ENCODE measurements at regions not wholly inside any gene's neighbourhood (a gene's known extent, or its start where the extent isn't known, plus 50 kb on each side); places are given as distances from the start of the nearest gene placed in this dataset.

GRCh38 chr4:117479673-117480072, 394.3 kb upstream of the TRAM1L1 start:
- ATAC-seq (replicated peaks) = no peak

GRCh38 chr4:117481742-117482141, 396.4 kb upstream of the TRAM1L1 start:
- Mint-ChIP-seq H3K36me3 (ENCODE audit: insufficient read depth) (no peaks in the 10 kb centered on the region), H3K9me3 (peaks cover 9% of the 10 kb centered on the region in 2 donors), H3K27ac (no peak overlapping the region), H3K4me3 (no peak overlapping the region), H3K27me3 (no peaks in the 10 kb centered on the region), H3K4me1 (ENCODE audit: low read depth in 2 of 2) (no peaks in the 10 kb centered on the region)
- ATAC-seq (replicated peaks) (no peak), DNase-seq (no peak)

More at GRCh38 chr4:117479673-117480072, 394.3 kb upstream of the TRAM1L1 start:
- Mint-ChIP-seq H3K4me1 (ENCODE audit: low read depth in 2 of 2) (no peaks in the 10 kb centered on the region), H3K27me3 (no peaks in the 10 kb centered on the region), H3K27ac (no peak overlapping the region), H3K36me3 (ENCODE audit: insufficient read depth) (no peaks in the 10 kb centered on the region), H3K9me3 (peaks cover 0 to 9% of the 10 kb centered on the region in 2 donors), H3K4me3 (no peak overlapping the region)
- no peak for DNase-seq

- H3K4me1 Mint-ChIP-seq (ENCODE audit: low read depth in 2 of 2) = no peaks in the 10 kb centered on the region
Measured at GRCh38 chr4:117488692-117489091, 403.3 kb upstream of the TRAM1L1 start.

GRCh38 chr4:117489107-117489506, 403.7 kb upstream of the TRAM1L1 start:
- no peak overlapping the region for H3K4me3 Mint-ChIP-seq
- no peak overlapping the region for H3K27ac Mint-ChIP-seq
- DNase-seq (no peak), ATAC-seq (replicated peaks) (no peak)
- no peaks in the 10 kb centered on the region for H3K36me3 Mint-ChIP-seq (ENCODE audit: insufficient read depth)
- no peaks in the 10 kb centered on the region for H3K27me3 Mint-ChIP-seq
- no peaks in the 10 kb centered on the region for H3K4me1 Mint-ChIP-seq (ENCODE audit: low read depth in 2 of 2)
- peaks cover 8 to 19% of the 10 kb centered on the region in 2 donors for H3K9me3 Mint-ChIP-seq

More at GRCh38 chr4:117488692-117489091, 403.3 kb upstream of the TRAM1L1 start:
- Mint-ChIP-seq H3K27me3 (no peaks in the 10 kb centered on the region), H3K9me3 (peaks cover 8 to 19% of the 10 kb centered on the region in 2 donors), H3K27ac (no peak overlapping the region), H3K36me3 (ENCODE audit: insufficient read depth) (no peaks in the 10 kb centered on the region), H3K4me3 (no peak overlapping the region)
- DNase-seq (no peak), ATAC-seq (replicated peaks) (no peak)

- no peak for ATAC-seq (replicated peaks)
- no peak overlapping the region for H3K27ac Mint-ChIP-seq
- H3K4me3 Mint-ChIP-seq = no peak overlapping the region
- no peaks in the 10 kb centered on the region for H3K27me3 Mint-ChIP-seq
- no peaks in the 10 kb centered on the region for H3K4me1 Mint-ChIP-seq (ENCODE audit: low read depth in 2 of 2)
- H3K9me3 Mint-ChIP-seq = peaks cover 9 to 10% of the 10 kb centered on the region in 2 donors
- DNase-seq = no peak
- H3K36me3 Mint-ChIP-seq (ENCODE audit: insufficient read depth) = no peaks in the 10 kb centered on the region
Measured at GRCh38 chr4:117491516-117491915, 406.1 kb upstream of the TRAM1L1 start.

GRCh38 chr4:117495802-117496201, 410.4 kb upstream of the TRAM1L1 start:
- no peaks in the 10 kb centered on the region for H3K36me3 Mint-ChIP-seq (ENCODE audit: insufficient read depth)
- no peak for ATAC-seq (replicated peaks)
- H3K27ac Mint-ChIP-seq = no peak overlapping the region
- H3K27me3 Mint-ChIP-seq = no peaks in the 10 kb centered on the region
- H3K9me3 Mint-ChIP-seq = peaks cover 5 to 10% of the 10 kb centered on the region in 2 donors
- DNase-seq = no peak
- H3K4me1 Mint-ChIP-seq (ENCODE audit: low read depth in 2 of 2) = no peaks in the 10 kb centered on the region
- H3K4me3 Mint-ChIP-seq = no peak overlapping the region

- H3K9me3 Mint-ChIP-seq = peaks cover 6 to 8% of the 10 kb centered on the region in 2 donors
- H3K4me3 Mint-ChIP-seq = no peak overlapping the region
- no peaks in the 10 kb centered on the region for H3K27me3 Mint-ChIP-seq
- no peak overlapping the region for H3K27ac Mint-ChIP-seq
- no peaks in the 10 kb centered on the region for H3K36me3 Mint-ChIP-seq (ENCODE audit: insufficient read depth)
- no peak for DNase-seq
- no peaks in the 10 kb centered on the region for H3K4me1 Mint-ChIP-seq (ENCODE audit: low read depth in 2 of 2)
- ATAC-seq (replicated peaks) = no peak
Measured at GRCh38 chr4:117512414-117512813, 427.0 kb upstream of the TRAM1L1 start.

GRCh38 chr4:117514391-117515175, 429.2 kb upstream of the TRAM1L1 start:
- Mint-ChIP-seq H3K9me3 (peaks cover 6 to 8% of the 10 kb centered on the region in 2 donors), H3K27me3 (no peaks in the 10 kb centered on the region), H3K36me3 (ENCODE audit: insufficient read depth) (no peaks in the 10 kb centered on the region), H3K27ac (no peak overlapping the region), H3K4me3 (no peak overlapping the region), H3K4me1 (ENCODE audit: low read depth in 2 of 2) (no peaks in the 10 kb centered on the region)
- no peak for ATAC-seq (replicated peaks)
- no peak for DNase-seq

- Mint-ChIP-seq H3K9me3 (peaks cover 6 to 9% of the 10 kb centered on the region in 2 donors), H3K36me3 (ENCODE audit: insufficient read depth) (no peaks in the 10 kb centered on the region), H3K27me3 (no peaks in the 10 kb centered on the region), H3K27ac (no peak overlapping the region), H3K4me1 (ENCODE audit: low read depth in 2 of 2) (no peaks in the 10 kb centered on the region), H3K4me3 (no peak overlapping the region)
- ATAC-seq (replicated peaks) = no peak
- no peak for DNase-seq
Measured at GRCh38 chr4:117515921-117516320, 430.5 kb upstream of the TRAM1L1 start.

- Mint-ChIP-seq H3K27ac (no peak overlapping the region), H3K36me3 (ENCODE audit: insufficient read depth) (no peaks in the 10 kb centered on the region), H3K4me1 (ENCODE audit: low read depth in 2 of 2) (no peaks in the 10 kb centered on the region), H3K4me3 (no peak overlapping the region), H3K27me3 (no peaks in the 10 kb centered on the region), H3K9me3 (no peaks in the 10 kb centered on the region)
- ATAC-seq (replicated peaks) (no peak), DNase-seq (no peak)
Measured at GRCh38 chr4:117527601-117528000, 442.2 kb upstream of the TRAM1L1 start.

- Mint-ChIP-seq H3K27me3 (no peaks in the 10 kb centered on the region), H3K4me1 (ENCODE audit: low read depth in 2 of 2) (no peaks in the 10 kb centered on the region), H3K9me3 (peaks cover 0 to 2% of the 10 kb centered on the region in 2 donors), H3K4me3 (no peak overlapping the region), H3K36me3 (ENCODE audit: insufficient read depth) (no peaks in the 10 kb centered on the region), H3K27ac (no peak overlapping the region)
- ATAC-seq (replicated peaks) = no peak
- DNase-seq = no peak
Measured at GRCh38 chr4:117529401-117529800, 444.0 kb upstream of the TRAM1L1 start.

GRCh38 chr4:117533501-117533900, 448.1 kb upstream of the TRAM1L1 start:
- no peak overlapping the region for H3K4me3 Mint-ChIP-seq
- H3K9me3 Mint-ChIP-seq = peaks cover 0 to 6% of the 10 kb centered on the region in 2 donors
- no peaks in the 10 kb centered on the region for H3K27me3 Mint-ChIP-seq
- DNase-seq (no peak), ATAC-seq (replicated peaks) (no peak)
- H3K4me1 Mint-ChIP-seq (ENCODE audit: low read depth in 2 of 2) = no peaks in the 10 kb centered on the region
- no peaks in the 10 kb centered on the region for H3K36me3 Mint-ChIP-seq (ENCODE audit: insufficient read depth)
- no peak overlapping the region for H3K27ac Mint-ChIP-seq

- no peak overlapping the region for H3K27ac Mint-ChIP-seq
- H3K4me1 Mint-ChIP-seq (ENCODE audit: low read depth in 2 of 2) = no peaks in the 10 kb centered on the region
- DNase-seq (no peak), ATAC-seq (replicated peaks) (no peak)
- H3K36me3 Mint-ChIP-seq (ENCODE audit: insufficient read depth) = no peaks in the 10 kb centered on the region
- H3K9me3 Mint-ChIP-seq = no peaks in the 10 kb centered on the region
- H3K27me3 Mint-ChIP-seq = no peaks in the 10 kb centered on the region
- H3K4me3 Mint-ChIP-seq = no peak overlapping the region
Measured at GRCh38 chr4:117545039-117545438, 459.7 kb upstream of the TRAM1L1 start.

- ATAC-seq (replicated peaks) = no peak
- no peak for DNase-seq
- Mint-ChIP-seq H3K9me3 (peaks cover 8 to 13% of the 10 kb centered on the region in 2 donors), H3K36me3 (ENCODE audit: insufficient read depth) (no peaks in the 10 kb centered on the region), H3K27me3 (no peaks in the 10 kb centered on the region), H3K4me3 (no peak overlapping the region), H3K4me1 (ENCODE audit: low read depth in 2 of 2) (no peaks in the 10 kb centered on the region), H3K27ac (no peak overlapping the region)
Measured at GRCh38 chr4:117549524-117549923, 464.1 kb upstream of the TRAM1L1 start.

Data from effector memory CD8-positive, alpha-beta T cell (primary cell).